Activated CD4-positive, alpha-beta T cell treated with anti-CD3 and anti-CD28 coated beads, Interleukin-2, amount 50 U/mL, for 24 hours (primary cell): ENCODE measurements at regions not wholly inside any gene's neighbourhood (a gene's known extent, or its start where the extent isn't known, plus 50 kb on each side); places are given as distances from the start of the nearest gene placed in this dataset.
"Not testable (repeated sequence)": the region's sequence is repeated elsewhere in the genome, so short reads cannot be mapped to it uniquely, and the experiment has no call there.

Experiments used
- DNase-seq, 2 donors: peaks; one replicate each; pipeline ENCODE4 v3.0.0-alpha.2; 2020; ENCODE audit warnings: low read depth in 1 of 2, low spot score in 1 of 2

DNA sequence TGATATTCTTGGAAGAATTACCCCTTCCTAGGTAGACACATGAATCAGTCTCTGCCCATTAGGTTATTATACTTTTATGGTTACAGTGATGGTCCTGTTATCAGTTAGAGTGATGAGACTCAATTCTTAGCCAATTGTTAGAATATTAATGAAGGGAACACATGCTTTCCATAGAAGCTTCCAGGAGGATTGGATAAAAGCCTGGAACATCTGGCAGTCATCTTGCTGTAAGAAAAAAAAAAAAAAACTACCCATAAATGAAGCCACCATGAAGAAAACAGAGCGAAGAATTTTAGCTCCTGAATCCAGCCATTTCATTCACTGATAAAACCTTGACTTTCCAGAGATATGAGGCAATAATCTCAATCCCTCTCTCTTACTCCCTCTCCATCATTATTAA, 262.5 kb upstream of the GRIN3A start:
- DNase-seq = no peak

DNA sequence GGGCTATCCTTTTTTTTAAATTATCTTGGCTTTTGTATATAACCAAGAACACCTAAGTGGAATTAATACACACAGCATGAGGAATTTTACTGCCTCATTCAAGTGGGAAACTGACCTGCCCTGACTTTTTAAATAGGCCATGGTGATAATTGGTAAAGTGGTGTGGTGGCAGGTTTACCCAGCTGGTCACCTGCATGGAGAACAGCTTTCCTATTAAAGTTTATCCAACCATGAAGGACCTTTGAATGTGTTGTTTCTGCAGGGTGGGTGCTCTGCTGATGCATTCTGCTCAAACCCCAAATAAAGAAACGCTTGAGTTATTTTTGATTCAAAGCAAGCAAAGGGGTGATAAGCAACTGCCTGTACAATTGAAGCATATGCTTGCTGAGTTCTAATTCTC, 261.0 kb upstream of the GRIN3A start:
- DNase-seq = no peak

DNA sequence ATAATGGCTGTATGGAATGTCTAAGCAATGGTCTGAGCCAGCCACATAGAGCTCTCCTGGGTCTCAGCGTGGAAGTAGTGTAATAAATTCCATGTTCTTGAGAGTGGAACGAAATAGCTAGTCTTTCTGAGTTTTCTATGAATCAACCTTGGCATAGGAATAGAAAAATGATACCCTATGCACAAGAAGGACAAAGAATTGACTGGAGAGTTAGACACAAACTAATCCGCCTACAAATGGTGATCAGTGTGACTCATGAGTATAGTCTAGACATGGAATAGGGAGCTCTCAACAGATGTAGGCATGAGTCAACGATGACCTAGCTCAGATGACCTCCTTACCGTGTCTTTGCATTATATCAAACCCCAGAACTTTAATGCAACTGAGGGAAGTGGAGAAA, 256.8 kb upstream of the GRIN3A start:
- DNase-seq = no peak

DNA sequence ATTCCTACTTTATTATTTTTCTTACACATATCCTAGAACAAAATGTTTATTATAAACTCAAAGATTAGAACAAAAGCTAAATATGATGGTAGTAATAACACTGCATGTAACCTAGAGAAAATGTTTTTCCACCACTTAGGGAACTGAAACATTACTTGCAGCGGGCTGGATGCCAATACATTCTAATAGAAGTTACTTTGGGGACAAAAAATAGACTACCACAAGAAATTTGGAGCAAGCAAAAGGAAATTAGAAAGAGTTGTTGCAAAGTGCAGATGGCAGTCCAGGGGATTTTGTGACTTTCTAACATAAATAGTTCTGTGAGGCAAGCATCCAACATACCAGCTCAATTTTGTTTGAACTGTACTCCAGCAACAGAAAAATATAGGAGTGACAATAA, 255.3 kb upstream of the GRIN3A start:
- DNase-seq = no peak

DNA sequence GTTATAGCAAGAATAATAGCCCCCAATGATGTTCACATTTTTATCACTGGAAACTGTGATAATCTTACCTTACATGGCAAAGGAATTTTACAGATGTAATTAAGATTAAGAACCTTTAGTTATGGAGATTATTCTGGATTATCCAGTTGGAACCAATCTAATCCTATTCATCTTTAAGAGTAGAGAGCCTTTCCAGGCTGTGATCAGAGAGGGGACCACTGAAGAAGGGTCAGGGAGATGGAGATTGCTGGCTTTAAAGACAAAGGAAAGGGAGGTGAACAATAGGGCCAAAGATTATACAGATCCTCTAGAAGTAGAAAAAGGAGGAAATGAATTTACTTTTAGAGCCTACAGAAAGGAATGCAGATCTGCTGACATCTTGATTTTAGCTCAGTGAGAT, 253.5 kb upstream of the GRIN3A start:
- no peak for DNase-seq

DNA sequence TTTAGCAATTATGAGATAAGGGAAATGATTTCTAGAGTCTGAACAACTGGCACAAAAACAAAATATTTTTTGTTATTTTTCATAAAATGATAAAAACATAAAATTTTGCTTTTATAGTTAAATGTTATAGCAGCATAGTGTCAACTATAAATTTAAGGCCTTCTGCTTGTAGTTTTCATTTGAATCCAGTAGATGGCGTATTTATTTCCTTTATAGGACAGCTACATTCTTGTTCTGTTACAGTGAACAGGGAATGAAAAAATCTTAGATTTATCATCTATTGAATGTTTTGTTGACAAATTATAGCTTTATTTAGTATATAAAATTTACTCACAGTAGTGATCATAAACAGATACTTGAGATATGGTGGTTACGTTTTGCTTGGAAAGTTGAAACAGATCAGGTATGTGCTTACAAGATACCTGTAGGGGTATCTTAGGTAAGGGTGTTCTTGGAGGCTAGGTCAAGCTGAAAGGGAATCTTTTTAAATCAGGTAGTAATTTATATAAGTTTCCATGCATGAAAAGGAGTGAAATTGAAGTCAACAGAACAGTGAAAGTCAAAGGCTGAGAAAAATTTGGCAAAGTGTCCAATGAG, 239.3 kb upstream of the GRIN3A start:
- DNase-seq = no peak

DNA sequence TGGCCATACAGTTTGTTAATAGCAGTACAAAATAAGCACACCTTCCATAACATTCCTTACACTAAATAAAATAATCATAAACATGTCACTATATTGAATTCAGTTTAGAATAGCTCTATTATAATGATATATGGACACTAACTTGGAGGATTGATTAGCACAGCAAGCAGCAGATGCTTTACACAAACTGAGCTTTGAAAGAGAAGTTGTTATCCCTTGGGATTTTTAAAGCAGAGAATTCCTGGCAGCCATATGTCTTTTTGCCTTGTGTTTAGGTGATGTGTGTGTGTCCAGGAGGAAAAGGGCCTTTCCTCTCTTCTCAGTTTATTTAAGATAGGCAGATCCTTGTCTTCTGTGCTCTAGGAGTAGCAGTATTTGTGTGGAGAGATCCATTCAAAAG, 232.2 kb upstream of the GRIN3A start:
- DNase-seq = no peak

DNA sequence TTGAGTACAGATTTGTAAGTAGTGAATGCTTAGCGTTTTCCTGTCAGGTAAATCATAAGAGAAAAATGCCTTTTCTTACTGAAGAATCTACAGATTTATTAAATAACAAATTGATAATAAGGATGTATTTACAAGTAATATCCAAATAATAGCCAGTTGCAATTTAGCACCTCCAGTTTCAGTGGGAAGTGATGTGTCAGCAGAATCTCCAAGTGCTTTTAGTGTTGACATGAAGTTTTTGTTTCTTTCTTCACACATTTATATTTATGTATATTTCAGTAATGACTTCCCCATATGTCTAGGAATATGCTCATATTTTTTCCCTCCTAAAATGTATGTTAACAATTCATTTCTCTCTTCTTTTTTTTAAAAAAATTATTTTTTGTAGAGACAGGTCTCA, 229.9 kb upstream of the GRIN3A start:
- DNase-seq = no peak

DNA sequence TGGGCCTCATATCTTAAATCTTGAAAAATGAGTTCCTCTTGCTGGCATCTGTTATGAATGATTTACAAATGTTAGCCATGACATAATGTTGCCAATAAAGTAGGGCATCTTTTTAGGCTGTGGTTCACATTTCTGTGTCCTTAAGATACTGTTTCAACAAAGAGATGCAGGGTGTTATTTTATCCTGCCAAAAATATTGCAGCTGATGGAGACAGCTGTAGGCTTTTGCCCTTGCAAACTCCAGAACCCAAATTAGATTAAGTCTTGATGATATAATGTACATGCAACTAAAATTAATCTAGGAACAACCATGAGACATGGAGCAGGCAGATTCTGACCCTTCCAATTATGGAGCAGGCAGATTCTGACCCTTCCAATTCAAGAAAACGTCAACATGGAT, 228.2 kb upstream of the GRIN3A start:
- no peak for DNase-seq

DNA sequence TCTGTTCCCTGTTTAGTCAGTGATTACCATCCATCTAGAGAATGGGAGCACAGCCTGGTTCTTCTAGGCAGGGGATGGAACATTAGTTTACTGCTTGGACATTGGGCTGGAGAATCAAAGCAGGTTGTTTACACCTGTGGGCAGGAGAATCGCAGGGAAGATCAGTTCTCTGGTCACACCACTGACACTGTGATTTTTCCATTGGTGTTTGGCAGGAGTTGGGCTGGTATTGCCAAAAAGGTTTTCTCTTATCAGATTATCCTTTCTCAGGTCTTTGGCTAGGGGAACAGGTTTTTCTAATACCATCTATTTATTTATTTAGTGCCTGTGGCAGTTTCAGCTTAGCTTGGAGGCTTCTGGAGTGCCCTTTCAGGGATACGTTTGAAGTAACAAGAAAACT, 219.3 kb upstream of the GRIN3A start:
- no peak for DNase-seq

DNA sequence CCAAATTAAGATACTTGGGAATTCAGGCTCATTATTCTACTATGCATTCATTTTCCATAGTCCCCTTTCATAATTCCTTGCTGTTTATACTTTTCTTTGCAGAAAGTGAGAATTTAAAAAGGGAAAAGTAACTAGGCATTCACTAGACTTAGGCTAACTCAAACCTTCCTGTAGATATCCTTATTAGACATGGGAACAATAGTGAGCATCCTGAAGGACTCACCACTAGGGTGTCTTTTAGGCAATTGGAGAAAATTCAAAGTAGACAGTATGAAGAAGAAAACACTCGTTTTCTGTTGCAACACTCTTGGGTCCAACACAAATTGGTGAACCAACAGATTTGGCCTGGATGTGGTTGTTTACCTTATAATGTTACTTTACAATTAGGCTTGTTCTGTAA, 213.2 kb upstream of the GRIN3A start:
- no peak for DNase-seq

DNA sequence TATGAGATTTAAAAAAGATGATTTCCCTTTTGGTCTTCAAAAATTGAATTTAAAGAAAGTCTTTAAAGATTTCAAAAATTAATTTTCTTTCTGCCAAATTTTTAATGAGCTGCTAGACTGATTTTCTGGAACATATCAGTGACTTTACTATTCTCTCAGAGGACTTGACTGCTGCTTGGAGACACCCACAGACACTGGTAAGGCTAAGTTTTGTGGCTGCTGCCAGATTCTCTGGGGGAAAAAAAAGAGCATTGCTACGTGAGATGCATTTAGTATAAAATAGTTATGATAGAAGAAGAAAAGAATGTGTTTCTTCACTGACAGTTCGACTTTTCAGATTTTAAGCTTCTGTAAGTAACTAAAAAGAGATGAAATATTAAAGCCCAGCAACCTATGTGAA, 193.3 kb upstream of the GRIN3A start:
- DNase-seq = no peak

DNA sequence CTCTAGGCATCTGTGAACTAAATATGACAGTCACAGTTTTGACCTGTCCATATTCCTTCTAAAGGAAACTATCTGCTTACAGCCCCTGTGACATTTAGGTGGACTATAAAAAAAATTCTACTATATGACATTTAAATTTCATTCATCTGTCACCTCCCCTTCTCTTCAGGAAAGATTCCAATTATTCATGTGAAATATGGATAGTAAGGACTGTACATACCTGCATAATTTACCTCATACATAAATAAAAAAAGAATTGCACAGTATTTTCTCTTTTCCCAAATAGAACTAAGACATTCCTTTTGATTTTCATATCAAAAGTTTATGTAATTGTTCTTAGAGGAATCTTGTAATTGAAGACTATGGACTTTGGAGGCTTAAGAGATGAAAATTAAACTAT, 192.3 kb upstream of the GRIN3A start:
- DNase-seq = no peak

DNA sequence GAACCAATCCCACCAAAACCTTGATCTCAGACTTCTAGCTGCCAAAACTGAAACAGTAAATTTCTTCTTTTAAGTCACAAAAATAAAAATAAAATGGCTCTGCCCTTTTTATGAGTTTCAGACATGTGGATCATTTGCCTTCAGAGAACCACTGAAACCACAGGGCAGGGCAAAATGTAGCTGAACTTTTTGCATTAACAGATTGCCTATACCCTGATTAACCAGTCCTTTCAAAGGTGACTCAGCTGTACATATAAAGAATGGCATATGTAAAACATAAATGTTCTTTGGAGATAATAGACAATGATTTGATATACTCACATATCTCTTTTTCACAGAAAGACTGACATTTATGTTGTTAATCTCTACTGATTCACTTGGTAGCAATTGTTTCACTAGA, 187.1 kb upstream of the GRIN3A start:
- DNase-seq = no peak

DNA sequence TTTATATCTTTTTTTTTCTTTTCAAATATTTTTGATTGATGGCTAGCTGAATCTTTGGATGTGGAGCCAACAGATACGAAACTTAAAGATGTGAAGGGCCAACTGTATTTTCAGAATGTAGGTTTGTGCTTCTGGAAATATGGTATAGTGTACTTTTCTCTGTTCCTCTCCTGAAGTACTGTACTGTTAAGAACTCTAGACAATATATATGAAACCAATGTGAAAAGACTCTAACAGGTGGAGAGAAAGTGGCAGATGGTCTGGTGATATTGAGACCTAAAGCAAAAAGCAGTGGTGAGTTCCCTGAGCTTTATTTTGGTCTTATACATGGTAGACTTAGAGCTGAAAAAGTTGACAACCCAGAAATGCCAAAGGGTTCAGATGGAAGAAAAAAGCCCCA, 185.0 kb upstream of the GRIN3A start:
- DNase-seq = no peak

DNA sequence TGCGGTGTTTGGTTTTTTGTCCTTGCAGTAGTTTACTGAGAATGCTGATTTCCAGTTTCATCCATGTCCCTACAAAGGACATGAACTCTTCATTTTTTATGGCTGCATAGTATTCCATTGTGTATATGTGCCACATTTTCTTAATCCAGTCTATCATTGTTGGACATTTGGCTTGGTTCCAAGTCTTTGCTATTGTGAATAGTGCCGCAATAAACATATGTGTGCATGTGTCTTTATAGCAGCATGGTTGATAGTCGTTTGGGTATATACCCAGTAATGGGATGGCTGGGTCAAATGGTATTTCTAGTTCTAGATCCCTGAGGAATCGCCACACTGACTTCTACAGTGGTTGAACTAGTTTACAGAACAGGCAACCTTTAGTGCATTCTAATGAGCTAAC, 178.5 kb upstream of the GRIN3A start:
- DNase-seq = not testable (repeated sequence)

DNA sequence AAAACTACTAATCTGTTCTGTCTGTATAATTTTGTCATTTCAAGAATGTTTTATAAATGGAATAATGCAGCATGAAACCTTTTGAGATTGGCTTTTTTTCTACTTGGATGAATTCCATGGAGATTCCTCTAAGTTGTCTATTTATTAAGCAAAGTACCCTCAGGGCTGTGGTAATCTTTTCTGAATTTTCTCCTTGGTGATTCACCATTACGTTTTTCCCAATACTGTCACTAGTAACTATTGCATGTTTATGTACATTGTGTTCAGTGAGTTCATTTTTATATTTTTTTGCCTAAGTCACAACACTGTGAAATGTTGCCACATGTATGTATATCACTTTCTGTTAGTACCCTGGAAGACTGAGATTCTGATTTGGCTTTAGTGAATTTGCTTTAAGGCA, 177.0 kb upstream of the GRIN3A start:
- DNase-seq = no peak

DNA sequence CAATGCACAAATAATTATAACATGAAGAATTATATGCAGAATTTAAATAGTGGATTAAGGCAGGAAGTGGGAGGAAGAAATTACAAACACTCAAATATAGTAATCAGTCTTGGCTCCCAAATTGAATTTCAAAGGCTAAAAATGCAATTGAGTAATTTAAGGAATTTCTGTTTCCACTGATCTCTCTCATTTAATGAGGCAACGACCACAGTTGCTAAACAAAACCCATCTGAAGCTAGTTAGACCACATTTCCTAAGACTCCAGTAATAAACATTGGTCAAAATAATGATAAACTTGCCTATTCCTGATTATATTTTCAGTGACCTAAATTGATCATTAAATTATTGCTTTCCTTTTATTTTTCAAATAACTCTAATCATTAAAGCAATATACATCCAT, 174.3 kb upstream of the GRIN3A start:
- DNase-seq = no peak

DNA sequence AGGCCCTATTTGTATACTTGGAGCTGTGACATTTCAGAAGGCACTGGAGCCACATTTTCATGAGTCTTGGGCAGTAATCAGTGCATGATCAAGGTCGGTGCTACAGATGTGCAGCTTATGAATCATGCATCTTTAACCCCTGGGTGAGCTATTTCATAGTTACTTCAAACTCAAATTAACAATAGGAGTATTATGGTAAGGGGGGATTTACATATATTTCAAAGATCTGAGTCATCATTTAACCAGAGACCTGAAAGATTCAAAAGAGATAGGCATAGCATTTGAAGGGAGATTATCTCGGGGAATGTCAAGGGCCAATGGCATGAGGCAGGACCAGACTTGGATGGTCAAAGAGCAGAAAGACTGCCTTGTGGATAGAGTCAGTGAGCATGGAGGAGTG, 169.0 kb upstream of the GRIN3A start:
- no peak for DNase-seq

DNA sequence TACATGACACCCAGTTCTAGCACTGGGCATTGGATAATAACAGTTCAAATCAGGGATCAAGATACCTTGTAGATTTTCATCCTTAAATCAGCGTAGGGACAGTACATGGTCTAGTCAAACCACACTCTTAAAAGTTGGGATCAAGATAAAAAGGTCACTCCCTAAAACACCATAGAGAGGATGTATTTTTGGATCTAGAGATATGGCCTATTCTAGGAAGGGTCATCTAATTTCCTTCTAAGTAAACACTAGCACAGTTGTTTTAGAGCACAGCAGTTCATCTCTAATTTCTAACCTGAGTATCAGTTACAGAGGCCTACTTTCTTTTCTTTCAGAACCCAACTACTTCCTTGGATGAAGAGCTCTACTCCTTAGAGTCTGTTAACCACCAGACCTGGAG, 166.4 kb upstream of the GRIN3A start:
- DNase-seq = no peak

DNA sequence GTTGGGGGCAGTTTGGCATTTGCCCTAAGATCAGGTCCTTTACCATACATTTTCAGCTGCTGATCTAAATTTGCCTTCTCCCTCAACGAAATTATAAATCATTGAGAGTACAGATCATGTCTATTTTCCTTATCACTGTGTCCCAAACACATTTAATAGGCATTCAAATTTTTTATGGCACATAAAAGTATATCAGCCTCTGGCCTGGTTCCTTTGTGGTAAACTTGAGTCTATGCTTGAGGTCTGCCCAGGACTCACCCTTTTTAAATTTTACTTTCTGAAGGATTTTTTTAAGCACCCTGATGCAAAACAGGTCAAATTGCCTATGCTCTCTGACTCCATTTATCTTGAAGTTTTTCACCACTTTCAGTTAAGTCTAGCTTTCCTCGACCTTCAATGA, 163.6 kb upstream of the GRIN3A start:
- no peak for DNase-seq

DNA sequence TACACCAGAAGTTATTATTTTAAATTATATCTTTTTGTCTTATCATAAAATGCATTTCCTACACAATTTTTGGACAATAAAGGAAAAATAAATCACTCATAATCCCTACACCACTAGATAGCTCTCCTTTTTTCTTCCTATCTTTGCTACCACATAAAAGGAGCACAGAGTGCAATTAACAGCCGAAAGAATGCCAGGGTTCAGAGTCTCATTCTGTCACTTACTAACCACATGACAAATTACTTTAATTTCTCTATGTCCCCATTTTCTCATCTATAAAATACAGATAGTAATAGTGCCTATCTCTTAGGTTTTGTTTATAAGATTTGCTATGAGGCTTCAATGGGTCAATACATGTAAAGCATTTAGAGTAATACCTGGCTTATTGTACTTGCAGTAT, 158.7 kb upstream of the GRIN3A start:
- no peak for DNase-seq

DNA sequence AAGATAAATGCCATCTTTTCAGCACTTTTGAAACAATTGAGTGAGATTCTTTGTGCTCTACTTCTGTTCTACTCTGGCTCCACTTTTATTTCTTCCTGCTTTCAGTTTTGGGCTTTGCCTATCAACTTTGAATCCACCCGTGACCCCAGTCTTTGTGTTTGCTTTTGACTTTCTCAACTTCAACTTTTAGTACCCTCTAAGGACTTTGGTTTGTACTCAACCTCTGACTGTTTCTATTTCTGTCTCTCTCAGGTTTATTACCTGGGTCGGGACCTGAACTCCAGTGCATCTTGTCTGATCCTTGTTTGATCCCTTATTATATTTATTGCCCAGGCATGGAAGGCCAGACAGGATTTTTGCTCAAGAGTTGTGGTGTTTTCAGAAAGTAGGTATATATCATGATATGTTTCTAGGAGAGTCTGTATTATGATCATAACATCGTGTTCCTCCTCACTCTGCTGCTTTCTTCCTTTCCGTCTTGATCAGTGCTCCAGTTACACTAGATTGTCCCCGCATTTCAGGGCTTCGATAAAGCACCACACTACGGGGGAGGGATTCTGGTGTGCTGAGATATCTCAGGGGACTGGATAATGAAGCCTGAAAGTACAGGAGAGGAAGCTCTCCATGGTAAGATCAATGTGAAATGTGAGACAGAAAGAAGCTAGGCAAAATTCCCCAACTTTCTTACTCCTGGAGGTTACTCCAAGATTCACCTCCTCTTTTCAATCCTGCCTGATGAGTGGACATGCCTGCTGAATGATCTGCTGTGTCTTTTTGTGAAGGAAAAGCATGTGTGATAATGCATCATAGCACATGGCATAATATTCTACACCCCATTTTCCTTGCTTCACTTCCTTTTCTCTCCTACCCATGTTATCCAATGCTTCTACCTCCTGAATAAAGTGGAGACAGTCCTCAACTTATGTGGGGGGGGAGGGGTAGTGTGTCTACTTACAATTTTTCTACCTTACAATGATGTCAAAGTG, 155.5 kb upstream of the GRIN3A start:
- DNase-seq = no peak
